HG02588 (cell line): ENCODE measurements at regions not wholly inside any gene's neighbourhood (a gene's known extent, or its start where the extent isn't known, plus 50 kb on each side); places are given as distances from the start of the nearest gene placed in this dataset.

ENCODE experiments used
- ATAC-seq: cut with Tn5 transposase; IDR thresholded peaks from one replicate; pipeline ENCODE4 v1.9.1; 2021; ENCODE audit warnings: mild to moderate bottlenecking, moderate library complexity; ENCODE audit not compliant: unreplicated experiment

DNA sequence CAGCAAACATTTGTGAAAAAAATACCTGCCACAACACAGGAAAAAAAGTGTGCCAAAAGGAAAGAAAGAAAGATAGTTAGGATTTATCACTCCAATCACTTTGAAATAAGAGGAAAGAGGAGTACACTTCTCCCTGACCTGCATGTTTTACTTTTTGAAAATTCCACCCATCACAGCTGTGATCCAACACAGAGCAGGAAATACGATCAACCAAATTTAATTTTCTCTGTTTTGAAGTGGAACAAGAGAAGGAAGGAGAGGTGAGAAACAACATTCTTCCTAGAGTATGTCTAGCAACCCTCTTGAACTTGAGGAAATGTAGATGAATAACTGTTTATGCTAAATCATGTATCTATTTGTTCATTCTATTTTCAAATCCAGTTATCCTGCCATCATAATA, 284.7 kb upstream of the SYT1 start:
- no peak for ATAC-seq

DNA sequence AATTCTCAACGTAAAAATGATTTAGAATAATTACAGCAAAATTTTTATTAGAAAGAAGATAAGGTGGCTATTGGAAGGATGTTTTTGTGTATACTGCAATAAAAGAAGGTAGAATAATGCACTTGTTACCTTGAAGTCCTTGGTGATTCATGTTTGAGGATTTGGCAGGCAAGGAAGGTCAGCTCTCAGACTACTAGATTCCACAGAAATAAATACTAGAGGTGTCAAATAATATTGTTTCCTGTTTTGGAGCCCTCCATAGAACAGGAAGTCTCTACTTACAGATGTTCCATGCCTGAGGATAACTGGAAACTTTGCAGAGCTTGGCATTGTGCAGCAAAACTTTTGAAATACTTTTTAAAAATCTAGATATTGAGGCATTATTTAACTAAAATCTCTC, 284.3 kb upstream of the SYT1 start:
- ATAC-seq: no peak

DNA sequence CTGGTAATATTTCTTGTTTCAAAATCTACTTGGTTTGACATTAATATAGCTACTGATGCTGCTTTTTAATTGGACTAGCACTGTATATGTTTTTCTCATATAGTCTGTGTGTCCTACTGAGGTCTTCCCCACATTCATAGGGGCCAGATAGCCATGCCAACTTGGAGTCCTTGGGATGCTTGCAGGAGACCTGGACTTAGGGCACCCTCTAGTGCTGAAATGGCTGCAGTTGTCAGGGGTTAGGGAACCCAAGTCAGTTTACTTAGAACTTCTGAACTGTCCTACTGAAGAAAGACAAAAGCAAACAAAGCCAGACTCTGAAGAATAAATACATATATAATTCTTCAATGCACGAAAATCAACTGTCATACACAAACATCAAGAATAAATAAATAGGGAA, 279.9 kb upstream of the SYT1 start:
- ATAC-seq: no peak

DNA sequence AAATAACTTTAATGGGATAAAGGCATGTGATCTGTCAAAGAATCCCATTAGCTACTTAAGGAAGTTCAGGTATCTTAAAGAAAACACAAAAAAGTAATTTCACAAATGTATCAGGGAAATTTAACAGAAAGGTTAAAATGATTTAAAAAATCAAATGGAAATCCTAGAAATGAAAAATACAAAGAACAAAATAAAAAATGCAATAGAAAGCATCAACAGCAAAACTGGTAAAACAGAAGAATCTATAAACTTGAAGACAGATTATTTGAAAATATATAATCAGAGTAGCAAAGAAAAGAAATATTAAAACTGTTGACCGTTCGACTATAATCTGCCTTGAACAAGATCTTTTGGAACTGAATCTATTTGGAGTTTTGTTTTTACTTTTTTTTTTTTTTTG, 279.4 kb upstream of the SYT1 start:
- ATAC-seq: no peak

DNA sequence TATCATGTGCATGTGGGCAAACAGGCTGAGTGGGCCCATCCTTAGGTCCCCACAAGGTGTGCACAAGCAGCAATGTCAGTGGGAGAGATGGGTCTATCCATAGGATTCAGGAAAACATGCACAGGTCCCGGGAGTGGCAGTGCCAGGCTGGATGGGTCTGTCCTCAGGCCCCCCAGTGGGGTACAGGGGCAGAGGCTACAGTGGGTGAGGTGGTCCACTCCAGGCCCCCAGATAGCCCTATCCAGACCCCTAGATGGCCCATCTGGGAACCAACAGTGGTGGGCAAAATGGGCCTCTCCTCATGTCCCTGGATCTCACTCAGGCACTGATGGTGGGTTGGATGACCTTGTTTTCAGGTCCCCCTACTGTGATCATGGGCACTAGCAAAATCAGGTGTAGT, 277.8 kb upstream of the SYT1 start:
- ATAC-seq: no peak

DNA sequence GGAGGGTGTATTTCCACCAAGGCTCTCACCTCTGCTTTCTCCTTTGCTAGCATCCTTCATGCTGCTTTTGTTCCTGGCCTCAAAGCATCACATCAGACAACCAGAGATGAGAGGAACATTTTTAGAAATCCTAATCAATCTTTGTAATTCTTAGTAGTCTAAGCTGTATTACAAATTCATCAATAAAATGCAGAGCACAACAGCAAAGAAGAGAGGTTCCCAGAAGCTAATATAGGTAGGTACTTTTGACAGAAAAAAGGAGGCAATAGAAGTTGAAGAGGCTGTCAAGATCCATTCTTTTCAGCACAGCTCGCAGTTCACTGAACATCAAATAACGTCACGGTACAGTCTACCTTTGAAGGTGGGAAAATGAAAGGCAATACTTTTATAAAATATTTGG, 265.2 kb upstream of the SYT1 start:
- ATAC-seq: no peak

DNA sequence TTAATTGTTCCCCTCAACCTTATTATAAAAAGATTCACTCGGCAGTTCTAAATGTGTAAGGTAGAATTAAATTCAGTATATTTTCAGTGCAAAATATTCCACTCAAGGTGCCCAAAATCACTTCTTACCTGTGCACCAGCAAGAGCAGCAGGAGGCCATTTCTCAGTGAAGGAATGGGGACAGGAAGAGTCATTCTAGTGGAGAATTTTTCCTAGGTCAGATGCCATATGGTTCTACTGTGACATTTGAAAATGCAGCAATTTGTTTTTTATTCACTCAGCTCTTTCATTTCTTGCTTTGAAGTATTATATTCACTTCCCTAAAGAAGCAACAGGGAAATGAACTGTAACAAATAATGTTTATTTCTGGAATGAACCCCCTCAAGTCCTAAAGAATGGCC, 264.0 kb upstream of the SYT1 start:
- ATAC-seq: no peak

DNA sequence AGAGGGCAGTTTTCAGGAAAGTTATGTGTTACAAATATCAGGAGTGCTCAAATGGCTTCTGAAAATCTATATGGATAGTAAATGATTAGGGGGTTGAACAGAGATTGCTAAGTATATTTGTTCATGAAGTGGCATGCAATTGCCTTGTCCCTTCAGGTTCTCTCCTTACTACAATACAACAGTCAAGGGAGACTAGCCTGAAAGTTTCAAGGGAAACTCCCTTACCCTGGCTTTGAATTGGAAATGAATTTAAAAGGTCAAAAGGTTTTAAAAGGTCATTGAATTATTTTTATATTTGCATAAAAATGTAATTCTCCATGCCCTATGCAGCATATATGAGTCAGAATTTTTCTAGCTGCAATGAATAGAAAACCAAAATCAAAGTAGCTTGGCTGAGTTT, 253.1 kb upstream of the SYT1 start:
- ATAC-seq: no peak

DNA sequence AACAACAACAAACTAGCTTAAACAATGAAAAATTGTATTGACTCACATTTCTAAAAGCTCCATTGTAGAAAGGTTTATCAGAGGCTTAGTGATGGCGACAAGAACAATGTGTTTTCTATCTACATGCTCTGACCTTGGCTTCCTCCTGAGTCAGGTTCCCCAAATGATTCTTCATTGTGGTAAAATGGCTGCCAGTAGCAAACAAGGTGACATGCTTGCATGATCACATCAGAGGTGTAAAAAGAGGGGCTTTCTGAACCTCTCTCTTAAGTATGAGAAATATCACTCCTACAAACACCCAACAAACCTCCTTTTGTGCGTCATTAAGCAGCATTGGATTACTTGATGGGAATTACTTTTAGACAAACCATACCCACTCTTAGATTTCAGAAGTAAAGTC, 252.4 kb upstream of the SYT1 start:
- no peak for ATAC-seq

DNA sequence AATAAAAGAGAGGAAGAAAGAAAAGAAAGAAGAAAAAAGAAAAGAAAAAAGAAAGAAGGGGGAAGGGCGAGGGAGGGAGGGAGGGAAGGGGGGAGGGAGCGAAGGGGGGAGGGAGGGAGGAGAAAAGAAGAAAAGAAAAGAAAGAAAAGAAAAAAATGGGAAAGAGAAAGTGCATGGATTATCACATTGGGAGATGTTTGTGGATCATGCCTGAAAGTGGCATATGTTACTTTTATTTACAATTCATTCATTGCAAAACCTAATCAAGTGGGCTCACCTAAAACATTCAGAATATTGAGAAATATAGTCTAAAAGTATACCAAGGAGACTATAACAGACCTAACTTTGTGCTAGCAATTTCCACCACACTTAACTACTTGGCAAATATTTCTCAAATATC, 246.9 kb upstream of the SYT1 start:
- ATAC-seq: no peak

DNA sequence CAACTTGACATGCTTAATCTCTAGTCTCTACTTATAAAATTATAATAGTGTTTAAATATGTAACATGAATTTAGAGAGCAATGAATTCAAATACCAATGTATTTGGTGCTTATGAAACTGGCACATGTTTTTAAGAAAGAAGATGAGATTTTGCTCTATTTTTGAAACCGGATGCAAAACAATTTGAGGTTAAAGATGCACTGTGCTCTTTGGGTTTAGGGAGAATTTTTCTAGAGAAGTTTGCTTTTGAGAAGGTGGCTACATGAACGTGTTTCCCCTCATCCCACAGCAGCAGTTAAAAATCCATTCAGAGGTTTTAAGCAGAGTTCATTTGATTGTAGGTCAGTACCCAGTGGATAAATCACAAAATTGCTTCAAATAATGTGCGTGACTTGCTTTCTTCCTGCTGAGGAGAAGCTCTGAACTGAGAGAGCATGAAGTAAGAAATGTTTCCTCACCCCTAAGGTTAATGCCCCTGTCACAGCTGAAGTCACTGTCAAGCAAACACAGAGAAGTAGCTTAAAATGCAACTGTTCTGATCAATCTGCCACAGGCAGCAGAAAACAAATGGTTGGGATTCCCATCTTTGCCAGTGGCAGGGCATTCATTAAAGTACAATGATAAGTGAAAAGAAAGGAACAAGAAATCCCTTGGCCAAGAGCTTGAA, 241.9 kb upstream of the SYT1 start:
- ATAC-seq: no peak

DNA sequence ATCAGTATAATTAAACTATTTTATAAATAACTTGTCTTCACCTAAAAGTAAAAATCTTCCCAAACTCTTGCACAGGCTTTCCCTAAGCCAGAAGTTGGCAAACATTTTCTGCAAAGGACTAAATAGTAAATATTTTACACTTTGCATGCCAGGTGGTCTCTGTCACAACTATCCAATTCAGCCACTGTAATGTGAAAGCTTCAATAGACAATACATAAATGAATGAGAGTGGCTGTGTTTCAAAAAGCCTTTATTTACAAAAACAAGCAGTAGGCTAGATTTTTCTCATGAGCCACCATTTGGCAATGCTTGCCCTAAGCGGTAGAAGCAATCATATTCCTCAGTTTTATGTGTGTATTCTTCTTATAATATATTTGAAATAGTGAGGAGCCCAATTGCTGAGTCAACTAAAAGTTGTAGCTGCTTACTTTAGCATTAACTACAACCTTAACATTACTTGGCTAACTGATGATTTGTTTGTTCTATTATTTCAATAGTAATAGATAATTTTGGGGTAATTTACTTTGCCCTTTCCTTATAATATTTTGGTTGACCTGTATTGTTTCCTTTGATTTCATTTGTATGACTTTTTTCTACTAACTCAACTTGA, 236.0 kb upstream of the SYT1 start:
- ATAC-seq: no peak

DNA sequence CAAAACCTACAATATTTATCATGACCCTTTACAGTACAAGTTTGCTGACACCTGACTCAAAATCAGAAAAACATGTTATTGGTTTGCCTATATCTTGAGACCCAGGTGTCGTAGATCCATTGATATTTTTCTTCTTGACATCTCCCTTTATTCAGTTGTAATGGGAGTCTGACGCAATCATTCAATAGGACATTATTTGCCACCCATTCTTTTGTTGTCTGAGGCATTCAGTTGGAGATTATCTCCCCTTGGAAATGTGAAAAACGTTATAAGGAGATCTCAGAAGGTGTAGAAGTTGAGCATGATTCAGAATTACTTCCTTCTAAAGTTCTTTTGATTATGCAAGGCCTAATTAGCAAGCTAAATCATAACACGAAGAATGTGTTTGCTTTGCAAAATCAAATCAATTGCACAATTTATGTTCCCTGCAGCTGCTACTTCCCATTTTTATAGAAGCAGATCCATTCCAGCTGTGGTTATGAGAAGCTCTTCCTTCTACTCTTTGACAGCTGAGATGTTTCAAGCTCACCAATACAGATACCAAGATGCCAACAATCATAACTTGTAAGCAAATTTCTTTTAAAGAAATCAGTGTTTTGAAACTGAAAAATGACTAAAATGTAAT, 228.2 kb upstream of the SYT1 start:
- ATAC-seq: no peak

DNA sequence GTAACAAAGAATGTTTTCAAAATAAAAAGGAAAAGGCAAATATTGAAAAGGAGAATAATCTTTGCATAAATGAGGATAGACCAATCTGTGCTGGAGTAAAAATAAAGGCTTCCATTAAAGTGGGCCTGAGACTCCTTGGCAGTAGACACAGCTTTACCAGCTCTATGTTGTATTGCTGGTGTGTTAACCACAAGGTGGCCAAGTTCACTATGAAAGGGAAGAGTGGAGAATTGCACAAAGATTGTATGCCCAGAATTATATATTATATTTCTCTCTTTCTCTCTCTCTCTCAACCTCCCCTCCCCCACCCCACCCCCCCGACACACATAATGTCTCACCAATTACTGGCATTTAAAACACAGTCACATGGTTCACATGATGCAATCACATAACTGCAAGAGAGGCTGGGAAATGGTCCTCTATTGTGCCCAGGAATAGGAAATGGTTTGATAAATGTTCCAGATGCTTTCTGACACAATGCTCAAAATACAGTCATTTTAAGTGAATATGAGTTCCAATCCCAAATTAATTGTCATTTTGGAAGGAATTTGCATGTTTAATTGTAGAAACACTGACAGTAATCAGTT, 222.6 kb upstream of the SYT1 start:
- ATAC-seq: no peak

DNA sequence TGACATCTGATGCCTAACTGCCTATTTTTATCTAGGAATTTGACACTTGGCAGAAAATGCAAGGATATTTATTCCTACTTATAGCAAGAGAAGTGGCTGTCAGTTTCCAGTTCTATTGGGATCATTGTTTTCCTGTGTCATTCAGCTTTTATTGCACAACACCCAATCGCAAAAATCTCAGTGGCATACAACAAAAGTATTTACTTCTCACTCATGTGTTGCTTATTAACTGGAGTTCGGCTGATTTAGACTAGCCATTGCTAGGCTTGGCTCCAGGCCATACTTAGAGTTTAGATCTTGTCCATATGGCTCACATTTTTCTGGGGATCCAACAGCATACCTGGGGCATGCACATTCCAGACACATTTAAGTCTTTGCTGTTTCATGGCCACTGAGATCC, 218.6 kb upstream of the SYT1 start:
- no peak for ATAC-seq

DNA sequence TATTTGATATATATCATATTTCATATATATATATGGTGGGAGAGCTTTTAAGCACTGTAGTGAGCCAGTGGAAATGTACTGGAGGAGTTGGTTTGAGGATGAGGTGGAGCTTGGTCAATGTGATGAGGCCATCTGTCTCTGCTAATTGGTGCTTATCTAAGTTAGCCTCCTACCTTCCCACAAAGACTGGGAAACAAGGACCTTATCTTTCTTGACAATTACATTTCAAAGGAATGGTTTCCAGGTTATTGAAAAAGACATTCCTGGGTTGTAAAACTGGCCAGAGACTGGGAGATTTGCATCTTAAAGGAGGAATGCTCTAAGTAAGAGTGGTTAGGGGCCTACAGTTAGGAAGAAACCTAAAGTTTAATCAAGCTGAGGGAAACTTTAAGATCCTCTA, 212.8 kb upstream of the SYT1 start:
- ATAC-seq: no peak

DNA sequence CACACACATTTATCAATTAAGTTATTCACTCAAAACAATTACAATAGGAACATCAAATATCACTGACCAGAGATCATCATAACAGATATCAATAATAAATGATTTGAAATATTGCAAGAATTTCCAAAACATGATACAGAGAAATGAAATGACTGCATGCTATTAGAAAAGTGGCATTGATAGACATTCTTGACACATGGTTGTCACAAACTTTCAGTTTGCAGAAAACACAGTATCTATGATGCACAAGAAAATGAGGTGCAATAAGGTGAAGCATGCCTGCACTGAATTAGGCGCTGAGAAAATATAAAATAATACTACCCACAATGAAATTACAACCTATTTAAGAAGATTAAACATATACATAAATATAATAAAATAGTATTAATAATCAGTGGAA, 198.0 kb upstream of the SYT1 start:
- ATAC-seq: no peak

DNA sequence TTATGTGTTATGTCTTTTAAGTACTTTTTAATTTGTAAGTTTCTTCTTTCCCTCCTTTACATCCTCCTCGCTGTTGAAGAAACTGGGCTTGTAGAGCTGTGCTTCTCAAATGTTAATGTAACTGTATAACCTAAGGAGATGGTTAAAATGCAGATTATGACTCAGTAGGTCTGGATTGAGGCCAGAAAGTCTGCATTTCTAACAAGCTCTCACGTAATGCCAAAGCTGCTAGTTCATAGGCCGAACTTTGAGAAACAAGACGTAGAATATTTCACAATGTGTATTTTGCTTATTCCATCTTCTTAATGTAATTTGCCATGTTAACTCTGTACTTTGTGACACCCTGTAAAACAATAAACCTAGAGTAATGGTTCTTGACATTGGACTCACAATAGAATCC, 193.3 kb upstream of the SYT1 start:
- ATAC-seq: no peak

DNA sequence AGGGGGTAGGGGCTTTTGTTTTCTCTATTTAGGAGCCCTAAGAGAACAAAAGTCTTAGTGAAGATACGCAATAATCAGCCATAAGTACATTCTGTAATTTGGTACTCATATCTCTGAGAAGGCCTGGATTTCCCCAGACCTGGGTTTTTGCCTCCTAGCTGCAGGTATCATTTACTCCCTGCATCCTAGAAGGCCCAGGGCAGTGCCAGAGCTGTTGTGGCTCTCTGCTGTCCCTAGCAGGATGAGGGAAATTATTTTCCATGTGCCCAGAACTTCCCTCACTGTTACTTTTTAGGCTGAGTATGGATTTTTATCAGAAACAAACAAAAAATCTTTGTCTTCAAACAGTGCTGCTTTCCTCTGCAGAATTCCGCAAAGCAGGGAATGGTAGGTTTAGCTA, 192.5 kb upstream of the SYT1 start:
- ATAC-seq: no peak

DNA sequence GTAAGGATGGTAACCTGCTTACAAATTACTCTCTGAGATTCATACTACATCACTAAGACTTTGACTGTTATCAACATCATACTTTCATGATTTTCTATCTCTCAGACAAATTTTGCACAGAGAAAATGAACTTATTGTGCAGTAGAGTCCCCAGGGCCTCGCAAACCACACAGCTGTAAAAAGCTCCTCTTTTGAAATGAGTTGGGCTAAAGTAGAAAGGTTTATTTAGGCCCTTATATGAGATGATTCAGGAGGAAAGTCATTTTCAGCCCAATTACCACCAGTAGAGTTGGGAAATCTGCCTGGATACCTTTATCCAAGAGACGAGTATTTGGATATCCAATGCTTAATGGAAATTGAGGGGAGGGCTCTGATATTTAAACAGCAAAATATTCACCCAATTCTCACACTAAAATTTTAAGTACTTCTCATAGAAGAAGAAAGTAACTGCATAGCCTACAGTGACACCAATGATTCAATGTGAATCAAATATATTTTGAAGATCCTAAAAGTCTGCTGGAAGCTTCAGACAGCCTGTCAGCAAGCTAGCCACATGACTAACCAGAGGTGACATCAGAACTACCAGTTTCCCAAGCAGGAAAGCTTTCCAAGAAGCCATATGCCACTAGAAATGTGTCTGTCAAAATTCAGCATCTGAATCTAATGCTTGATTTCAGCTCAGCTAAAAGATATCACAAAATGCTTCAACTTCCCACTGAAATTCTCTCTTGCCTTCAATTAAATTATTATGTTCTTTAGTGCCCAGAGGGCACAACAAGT, 190.1 kb upstream of the SYT1 start:
- ATAC-seq: no peak

DNA sequence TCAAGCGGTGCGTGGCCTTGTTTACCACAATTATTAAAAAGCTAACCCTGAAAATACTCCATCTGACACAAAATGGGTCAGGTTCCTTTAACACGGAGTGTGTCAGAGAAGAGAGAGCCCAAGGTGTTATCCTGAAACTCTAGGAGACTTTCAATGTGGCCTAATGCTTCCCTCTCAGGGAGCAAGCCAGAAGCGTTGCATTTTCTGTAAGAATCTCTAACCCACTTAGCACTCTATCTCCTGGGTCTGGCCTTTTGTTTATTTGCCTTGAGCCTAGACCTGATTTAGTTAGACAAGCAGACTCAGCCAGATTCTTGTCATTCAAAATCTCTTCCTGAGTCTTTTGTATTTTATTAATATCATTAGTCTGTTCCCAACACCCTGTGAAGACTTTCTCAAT, 184.0 kb upstream of the SYT1 start:
- ATAC-seq: no peak

DNA sequence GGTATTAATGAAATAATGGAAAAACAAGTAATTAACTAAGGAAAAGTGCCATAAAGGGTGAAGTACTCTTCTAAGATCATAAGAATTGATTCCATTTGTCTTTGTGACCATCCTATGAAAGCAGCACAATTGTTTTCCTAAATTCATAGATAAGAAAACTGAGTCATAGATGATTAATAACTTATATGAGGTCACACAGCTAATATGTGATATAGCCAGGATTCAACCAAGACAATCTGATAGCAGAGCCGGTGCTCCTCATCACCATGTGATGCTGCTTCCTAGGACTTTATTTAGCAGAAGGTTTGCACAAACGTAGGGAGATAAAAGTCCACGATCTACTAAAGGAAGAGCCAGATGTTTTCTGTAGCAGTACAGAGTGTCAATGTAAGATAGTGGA, 181.5 kb upstream of the SYT1 start:
- ATAC-seq: no peak
